ENCODE measurements at regions not wholly inside any gene's neighbourhood (a gene's known extent, or its start where the extent isn't known, plus 50 kb on each side); places are given as distances from the start of the nearest gene placed in this dataset.

GRCh38 chr6:11331111-11331510 is 98.6 kb upstream of the NEDD9 start:
- H2AK5ac ChIP-seq (ENCODE audit: low read depth, low read length): no peak overlapping the region; the same call in 1 of the 2 replicates
- in situ Hi-C loops (cut with MboI; ENCODE audit: low sequenced_read_pairs) (no loop called here), intact Hi-C loops (cut with micrococcal nuclease) (no loop called here), dilution Hi-C loops (cut with HindIII; ENCODE audit: low sequenced_read_pairs, unreplicated experiment) (no loop called here)
- no peak overlapping the region for H3K14ac ChIP-seq (replicated peaks; ENCODE audit: low read depth, low read length)
- CTCF ChIA-PET: no interaction called here
- no peak overlapping the region for H3K9ac ChIP-seq (ENCODE audit: low read depth, low read length)
- no CpG with 5 or more reads among the region's 5 CpGs for WGBS, 2 experiments (ENCODE audit: extremely low coverage in 2 of 2, insufficient read length in 1 of 2)
- H3K4ac ChIP-seq (ENCODE audit: low read depth, low read length): no peak overlapping the region
- H4K5ac ChIP-seq (ENCODE audit: low read depth, low read length): no peak overlapping the region
- no peak overlapping the region for H3K4me2 ChIP-seq (ENCODE audit: low read depth, low read length)
- H3K23ac ChIP-seq (ENCODE audit: low read depth, low read length): no peak overlapping the region
- H3K4me3 ChIP-seq (ENCODE audit: insufficient read depth, low read depth, low read length): no peak overlapping the region
- H2AFZ ChIP-seq (replicated peaks; ENCODE audit: low read length, poor library complexity): no peak overlapping the region
- no peaks in the 10 kb centered on the region for H4K20me1 ChIP-seq (ENCODE audit: insufficient read depth, low read length)
- no peak overlapping the region for H3K56ac ChIP-seq (ENCODE audit: extremely low read depth, insufficient read depth, low read length)
- no peak overlapping the region for H2BK120ac ChIP-seq (ENCODE audit: low read depth, low read length)
- no TSS peak for BruUV-seq (replicated peaks)
- no peak for ATAC-seq (ENCODE audit: low read depth)
- H3K27ac ChIP-seq (ENCODE audit: insufficient read depth, low read length): no peak overlapping the region
- H4K91ac ChIP-seq (ENCODE audit: insufficient read depth, low read depth, low read length): no peak overlapping the region
- H3K79me1 ChIP-seq (ENCODE audit: low read depth in 1 of 2, low read length in 2 of 2): no peaks in the 10 kb centered on the region
- no peak overlapping the region for H4K8ac ChIP-seq (ENCODE audit: low read depth in 2 of 2, low read length in 2 of 2)
- peaks cover 8% of the 10 kb centered on the region for H3K4me1 ChIP-seq (ENCODE audit: control insufficient read depth, insufficient read depth, low read length)
- no peaks in the 10 kb centered on the region for H3K36me3 ChIP-seq (ENCODE audit: control insufficient read depth, insufficient read depth, low read length)
- no peak overlapping the region for H3K18ac ChIP-seq (ENCODE audit: low read depth, low read length)
- POLR2A ChIA-PET (ENCODE audit: unreplicated experiment): no interaction called here
- no peak for TF ChIP-seq SMC3 (IDR thresholded peaks at IDR 0.05; ENCODE audit: low read depth, low read length)
- no peak for TF ChIP-seq RCOR1 (IDR thresholded peaks at IDR 0.05; ENCODE audit: insufficient replicate concordance, low read length)
- TF ChIP-seq POLR2A (IDR thresholded peaks at IDR 0.05; ENCODE audit: low read depth, low read length): no peak
- TF ChIP-seq RFX5 (IDR thresholded peaks at IDR 0.05; ENCODE audit: low read depth, low read length): no peak
- no peak for TF ChIP-seq BHLHE40 (IDR thresholded peaks at IDR 0.05; ENCODE audit: low read depth, low read length)
- TF ChIP-seq CTCF (conservative IDR thresholded peaks at IDR 0.05; ENCODE audit: low read depth, low read length): no peak
- no peak for TF ChIP-seq CEBPB (IDR thresholded peaks at IDR 0.05; ENCODE audit: low read depth, low read length)
- TF ChIP-seq NFE2L2 (IDR thresholded peaks at IDR 0.05; ENCODE audit: low read depth, low read length): no peak
- TF ChIP-seq USF2 (IDR thresholded peaks at IDR 0.05; ENCODE audit: low read depth, low read length): no peak
- TF ChIP-seq ELK1 (IDR thresholded peaks at IDR 0.05; ENCODE audit: borderline replicate concordance, low read depth, low read length): no peak
- TF ChIP-seq MXI1 (IDR thresholded peaks at IDR 0.05; ENCODE audit: borderline replicate concordance, low read depth, low read length): no peak
- peaks cover 2% of the 10 kb centered on the region; the same call in 1 of the 2 replicates for H3K9me1 ChIP-seq (ENCODE audit: insufficient read depth, low read length)
- DNase-seq: no peak
- H2BK20ac ChIP-seq (ENCODE audit: low read depth, low read length): no peak overlapping the region
- H2BK15ac ChIP-seq (ENCODE audit: low read depth, low read length): 0 out of 3 replicates have a peak overlapping the region, but pooled peaks have one; percentile 13
- no peak overlapping the region for H2AK9ac ChIP-seq (replicated peaks; ENCODE audit: low read depth, low read length, poor library complexity)
- H3K27me3 ChIP-seq (ENCODE audit: control insufficient read depth, insufficient read depth, low read length): no peaks in the 10 kb centered on the region; the same call in 1 of the 2 replicates
- H2BK5ac ChIP-seq (ENCODE audit: low read depth, low read length, poor library complexity, severe bottlenecking): no peak overlapping the region
- H3K9me3 ChIP-seq (ENCODE audit: control insufficient read depth, insufficient read depth, low read length): no peaks in the 10 kb centered on the region
